Astrocyte of the spinal cord (primary cell): ENCODE measurements at regions not wholly inside any gene's neighbourhood (a gene's known extent, or its start where the extent isn't known, plus 50 kb on each side); places are given as distances from the start of the nearest gene placed in this dataset.

Experiments
- DNase-seq: peaks from one replicate; pipeline ENCODE4 v3.0.0; 2011; ENCODE audit warnings: low read depth, low spot score
- H3K4me3 ChIP-seq: 2 replicates; pipeline ENCODE4 v1.5.1; 2011; ENCODE audit warnings: low read depth, mild to moderate bottlenecking, low read length, moderate library complexity
- CTCF ChIP-seq: IDR thresholded peaks from 2 replicates; pipeline ENCODE4 v1.5.1; 2012; ENCODE audit warnings: low read depth, mild to moderate bottlenecking, low read length, inconsistent platforms
- in situ Hi-C: cut with HindIII; loops from 2 replicates; pipeline ENCODE4 v1.10.0; 2017; ENCODE audit warnings: low sequenced_read_pairs

GRCh38 chr10:131429141-131429540 lies 117.6 kb upstream of the TCERG1L start:
- no peak overlapping the region for H3K4me3 ChIP-seq
- in situ Hi-C loops, result no loop called here
- no peak for DNase-seq
- TF ChIP-seq CTCF, result no peak

- no peak for TF ChIP-seq CTCF
- in situ Hi-C loops, result no loop called here
- DNase-seq, result no peak
- H3K4me3 ChIP-seq, result no peak overlapping the region
These were observed 118.4 kb upstream of the TCERG1L start for GRCh38 chr10:131429942-131430341.

- in situ Hi-C loops, result no loop called here
- TF ChIP-seq CTCF, result no peak
- DNase-seq, result no peak
- H3K4me3 ChIP-seq, result no peak overlapping the region
These were observed 119.3 kb upstream of the TCERG1L start for GRCh38 chr10:131430716-131431412.

- no peak overlapping the region for H3K4me3 ChIP-seq
- in situ Hi-C loops, result no loop called here
- DNase-seq, result no peak
- no peak for TF ChIP-seq CTCF
These were observed 120.0 kb upstream of the TCERG1L start for GRCh38 chr10:131431533-131431932.

GRCh38 chr10:131431978-131432690 lies 120.6 kb upstream of the TCERG1L start:
- DNase-seq, result no peak
- TF ChIP-seq CTCF, result no peak
- H3K4me3 ChIP-seq, result no peak overlapping the region
- in situ Hi-C loops, result no loop called here

- DNase-seq, result no peak
- no peak overlapping the region for H3K4me3 ChIP-seq
- in situ Hi-C loops, result no loop called here
- no peak for TF ChIP-seq CTCF
These were observed 122.0 kb upstream of the TCERG1L start for GRCh38 chr10:131433568-131433967.
